ENCODE measurements at regions not wholly inside any gene's neighbourhood (a gene's known extent, or its start where the extent isn't known, plus 50 kb on each side); places are given as distances from the start of the nearest gene placed in this dataset.

DNA sequence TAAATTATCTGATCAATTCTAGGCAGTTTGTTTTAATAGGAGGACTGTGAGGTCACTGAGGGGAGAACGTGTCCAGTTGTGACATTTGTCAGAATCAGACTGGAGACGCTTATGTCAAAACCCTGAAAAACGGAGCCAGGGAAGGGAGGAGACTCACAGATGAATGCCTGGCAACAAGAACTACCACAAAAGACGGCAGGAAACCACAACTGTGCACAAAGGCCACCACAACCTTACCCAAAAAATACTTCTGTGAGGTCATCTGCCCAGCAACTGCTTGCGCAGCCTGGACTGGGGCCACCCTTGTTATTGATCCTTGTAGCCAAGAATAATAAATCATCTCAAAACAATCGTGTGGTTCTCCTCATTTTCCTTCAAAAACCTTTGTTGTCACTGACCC is 173.0 kb upstream of the ALKAL2 start:
- peak; percentile 77 for ATAC-seq (replicated peaks)
- Mint-ChIP-seq H3K4me3 (peak overlapping the region; percentile 37), H3K9me3 (no peaks in the 10 kb centered on the region), H3K27ac (peak overlapping the region; percentile 79), H3K4me1 (peaks cover 15% of the 10 kb centered on the region), H3K27me3 (peaks cover 38% of the 10 kb centered on the region), H3K36me3 (ENCODE audit: low read depth) (no peaks in the 10 kb centered on the region)

DNA sequence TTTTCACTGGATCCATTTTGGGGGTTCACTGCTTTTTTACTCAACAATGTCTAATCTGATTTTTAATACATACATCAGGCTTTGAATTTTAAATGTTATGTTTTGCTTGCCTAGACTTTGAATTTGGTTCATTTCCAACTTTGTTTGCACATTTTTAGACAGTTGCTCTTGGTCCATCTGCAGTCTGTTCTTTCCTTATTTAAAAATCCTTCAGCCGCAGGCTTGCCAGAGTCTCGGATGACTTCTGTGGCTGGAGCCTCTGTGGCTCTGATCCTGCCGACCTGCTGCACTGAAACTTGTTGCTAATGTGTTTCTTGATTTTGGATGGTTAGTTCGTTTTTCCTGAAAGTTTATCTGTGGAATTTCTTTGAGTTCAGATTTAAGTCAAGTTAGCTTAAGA is 172.0 kb upstream of the ALKAL2 start:
- Mint-ChIP-seq H3K27ac (no peak overlapping the region), H3K36me3 (ENCODE audit: low read depth) (no peaks in the 10 kb centered on the region), H3K27me3 (peaks cover 37% of the 10 kb centered on the region), H3K9me3 (no peaks in the 10 kb centered on the region), H3K4me1 (peaks cover 15% of the 10 kb centered on the region), H3K4me3 (peak overlapping the region; percentile 37)
- ATAC-seq (replicated peaks), result no peak

DNA sequence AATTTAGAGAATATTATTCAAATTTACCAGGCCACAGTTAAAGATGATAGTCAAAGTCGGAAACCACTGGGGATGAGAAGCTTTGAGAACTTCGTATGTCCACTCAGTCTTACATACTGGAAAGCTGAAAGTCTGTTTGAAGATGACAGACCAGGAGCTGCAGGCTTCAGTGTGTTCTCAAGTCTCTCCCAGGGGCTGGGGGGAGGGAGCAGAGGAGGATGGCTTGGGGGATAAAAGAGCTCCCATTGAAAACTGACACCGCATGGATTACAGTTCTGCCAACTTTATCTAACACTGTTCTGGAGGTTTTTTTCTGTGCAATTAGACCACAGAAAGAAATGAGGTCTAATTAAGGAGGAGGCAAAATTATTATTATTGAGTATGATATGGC is 170.5 kb upstream of the ALKAL2 start:
- Mint-ChIP-seq H3K4me3 (no peak overlapping the region), H3K27ac (peak overlapping the region; percentile 28), H3K4me1 (peaks cover 15% of the 10 kb centered on the region), H3K9me3 (no peaks in the 10 kb centered on the region), H3K27me3 (peaks cover 38% of the 10 kb centered on the region), H3K36me3 (ENCODE audit: low read depth) (no peaks in the 10 kb centered on the region)
- ATAC-seq (replicated peaks), result no peak

DNA sequence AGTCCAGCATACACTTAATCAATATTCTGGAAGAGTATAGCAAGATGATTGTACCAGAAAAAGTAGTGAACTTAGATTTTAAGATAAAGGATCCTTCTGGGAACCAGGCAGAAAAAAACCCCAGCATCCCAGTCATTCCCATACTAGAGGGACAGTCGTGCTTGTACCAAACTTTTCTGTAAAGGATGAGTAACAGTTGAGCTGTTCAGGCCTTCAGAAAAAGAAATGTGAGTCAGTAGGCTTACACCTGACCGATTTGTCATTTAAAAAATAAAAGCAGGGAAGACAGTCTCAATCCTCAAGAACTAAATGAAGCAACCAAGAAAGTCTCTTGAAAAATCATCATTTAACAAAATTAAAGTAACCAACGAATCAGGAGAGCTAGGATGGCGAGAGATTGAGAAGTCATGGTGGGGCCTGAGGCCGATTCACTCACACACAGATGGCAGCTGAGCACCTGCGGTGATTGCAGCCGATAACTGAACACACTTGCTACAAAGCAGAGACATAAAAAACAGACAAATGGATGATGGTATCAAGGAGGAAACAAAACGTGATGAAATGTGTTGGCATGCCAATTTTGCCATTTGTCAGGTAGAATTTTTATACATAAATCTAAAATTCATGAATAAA is 170.0 kb upstream of the ALKAL2 start:
- Mint-ChIP-seq H3K4me3 (no peak overlapping the region), H3K4me1 (peaks cover 15% of the 10 kb centered on the region), H3K9me3 (no peaks in the 10 kb centered on the region), H3K36me3 (ENCODE audit: low read depth) (no peaks in the 10 kb centered on the region), H3K27me3 (peaks cover 37% of the 10 kb centered on the region), H3K27ac (peak overlapping the region; percentile 28)
- ATAC-seq (replicated peaks), result peak; percentile 80

DNA sequence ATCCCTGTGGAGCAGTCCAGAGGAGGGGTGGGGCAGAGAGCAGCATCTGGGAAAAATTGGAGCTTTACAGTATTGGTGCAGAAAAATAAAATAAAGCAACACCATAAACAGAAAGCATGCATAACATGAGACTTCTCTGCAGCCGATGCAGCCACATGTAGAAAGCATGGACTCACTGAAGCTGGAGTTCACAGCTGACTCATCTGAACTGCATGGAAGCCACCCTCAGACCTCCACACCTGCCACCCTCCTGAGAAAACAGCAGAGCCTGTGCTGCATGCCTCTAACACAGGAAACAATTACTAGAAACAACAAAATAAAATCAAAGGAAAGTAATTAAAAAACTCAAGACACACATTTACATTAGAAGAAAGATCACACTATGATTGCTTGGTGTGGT is 169.4 kb upstream of the ALKAL2 start:
- no peak overlapping the region for H3K4me3 Mint-ChIP-seq
- H3K27me3 Mint-ChIP-seq, result peaks cover 37% of the 10 kb centered on the region
- H3K36me3 Mint-ChIP-seq (ENCODE audit: low read depth), result no peaks in the 10 kb centered on the region
- H3K27ac Mint-ChIP-seq, result no peak overlapping the region
- ATAC-seq (replicated peaks), result peak; percentile 15
- H3K4me1 Mint-ChIP-seq, result peaks cover 15% of the 10 kb centered on the region
- H3K9me3 Mint-ChIP-seq, result no peaks in the 10 kb centered on the region

DNA sequence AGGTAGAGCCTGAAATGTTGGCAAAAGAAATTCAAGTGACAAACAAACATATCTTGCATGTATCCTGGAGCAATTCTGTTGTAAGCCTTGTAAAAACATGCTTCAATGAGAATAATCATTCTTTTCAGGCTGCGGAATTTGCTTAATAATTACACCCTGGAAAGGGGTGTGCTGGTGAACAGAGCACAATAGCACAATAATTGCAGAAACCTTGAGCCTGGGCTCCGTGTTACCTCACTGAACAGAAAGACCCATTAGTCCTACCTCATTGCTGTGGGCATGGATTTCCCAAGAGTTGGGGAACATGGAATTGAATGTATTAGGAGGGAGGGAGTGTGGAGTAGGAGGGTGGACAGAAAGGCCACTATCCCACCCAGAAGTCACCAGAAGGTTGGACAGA is 168.0 kb upstream of the ALKAL2 start:
- H3K4me3 Mint-ChIP-seq, result no peak overlapping the region
- no peak overlapping the region for H3K27ac Mint-ChIP-seq
- peaks cover 38% of the 10 kb centered on the region for H3K27me3 Mint-ChIP-seq
- H3K9me3 Mint-ChIP-seq, result no peaks in the 10 kb centered on the region
- ATAC-seq (replicated peaks), result no peak
- peaks cover 9% of the 10 kb centered on the region for H3K4me1 Mint-ChIP-seq
- no peaks in the 10 kb centered on the region for H3K36me3 Mint-ChIP-seq (ENCODE audit: low read depth)

DNA sequence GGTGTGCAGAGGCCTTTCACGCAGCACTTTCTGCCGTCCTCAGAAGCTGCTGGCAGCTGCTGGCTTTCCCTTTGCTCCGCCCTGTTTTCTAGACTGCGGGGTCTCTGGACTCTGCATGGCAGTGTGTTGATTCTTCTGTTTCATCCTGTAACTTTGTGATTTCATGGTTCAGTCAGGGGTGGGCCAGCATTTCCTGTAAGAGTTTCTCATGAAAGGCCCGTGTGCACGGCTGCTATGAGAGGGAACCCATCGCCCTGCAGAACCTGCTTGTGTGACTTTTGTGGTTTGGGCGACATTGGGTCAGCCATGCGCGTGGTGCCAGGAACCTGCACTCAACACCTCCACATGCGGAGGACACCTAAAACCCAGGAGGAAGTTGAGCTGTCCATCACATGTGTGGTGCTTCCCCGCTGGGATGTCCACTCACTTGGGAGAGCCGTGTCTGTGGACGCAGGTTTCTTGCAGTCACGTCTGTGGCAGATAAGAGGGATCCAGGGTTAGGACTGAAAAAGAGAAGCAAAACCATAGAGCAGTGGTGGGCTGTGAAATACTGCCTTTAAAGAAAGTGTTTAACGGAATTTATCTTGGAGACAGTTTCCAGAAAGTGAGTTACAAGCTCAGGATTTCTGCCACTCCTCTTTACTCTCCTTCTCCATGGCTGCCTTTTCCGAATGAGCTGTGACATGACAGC is 167.3 kb upstream of the ALKAL2 start:
- Mint-ChIP-seq H3K27ac (no peak overlapping the region), H3K27me3 (peaks cover 37% of the 10 kb centered on the region), H3K4me3 (no peak overlapping the region), H3K9me3 (no peaks in the 10 kb centered on the region), H3K4me1 (peaks cover 4% of the 10 kb centered on the region), H3K36me3 (ENCODE audit: low read depth) (no peaks in the 10 kb centered on the region)
- ATAC-seq (replicated peaks), result no peak

DNA sequence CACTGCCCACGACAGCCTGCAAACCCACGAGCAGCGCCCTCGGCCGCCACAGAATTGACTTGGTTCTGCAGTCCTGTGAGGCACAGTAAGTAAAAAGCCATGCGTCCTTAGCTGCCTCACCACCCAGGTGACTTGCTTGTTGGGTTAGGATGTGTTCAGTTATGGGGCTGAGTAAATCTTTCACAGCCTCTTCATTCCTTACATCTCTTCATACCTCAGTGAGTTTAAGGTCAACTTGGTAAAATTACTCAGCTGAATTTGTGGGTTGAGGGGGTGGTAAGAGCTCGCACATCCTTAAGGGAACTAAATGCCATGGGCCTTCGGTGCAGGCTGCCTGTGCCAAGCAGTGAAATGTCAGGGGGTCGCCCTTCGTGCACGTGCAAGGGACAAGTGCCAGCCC is 165.2 kb upstream of the ALKAL2 start:
- Mint-ChIP-seq H3K36me3 (ENCODE audit: low read depth) (no peaks in the 10 kb centered on the region), H3K4me3 (no peak overlapping the region), H3K4me1 (peaks cover 4% of the 10 kb centered on the region), H3K9me3 (no peaks in the 10 kb centered on the region), H3K27me3 (peaks cover 27% of the 10 kb centered on the region), H3K27ac (no peak overlapping the region)
- ATAC-seq (replicated peaks), result peak; percentile 59

DNA sequence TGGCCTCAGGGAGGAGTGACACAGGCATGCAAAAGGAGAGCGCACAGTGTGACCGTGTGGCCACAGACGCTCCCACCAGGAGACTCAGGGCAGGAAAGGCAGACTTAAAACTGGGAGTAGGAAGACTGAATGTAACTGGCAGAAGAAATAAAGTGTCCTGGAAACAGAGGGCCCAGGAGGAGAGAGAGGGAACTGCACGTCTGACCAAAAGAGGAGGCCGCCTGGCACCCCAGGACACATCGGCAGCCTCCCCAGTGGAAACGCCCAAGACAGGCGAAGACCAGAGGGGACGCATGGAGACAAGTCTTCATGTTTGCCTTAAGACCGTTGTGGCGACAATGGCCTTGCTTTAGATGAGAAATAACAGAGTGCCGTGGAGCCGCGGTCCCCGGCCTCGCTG is 163.6 kb upstream of the ALKAL2 start:
- no peak overlapping the region for H3K27ac Mint-ChIP-seq
- H3K4me1 Mint-ChIP-seq, result no peaks in the 10 kb centered on the region
- ATAC-seq (replicated peaks), result no peak
- peaks cover 19% of the 10 kb centered on the region for H3K27me3 Mint-ChIP-seq
- H3K9me3 Mint-ChIP-seq, result no peaks in the 10 kb centered on the region
- H3K4me3 Mint-ChIP-seq, result no peak overlapping the region
- H3K36me3 Mint-ChIP-seq (ENCODE audit: low read depth), result no peaks in the 10 kb centered on the region

DNA sequence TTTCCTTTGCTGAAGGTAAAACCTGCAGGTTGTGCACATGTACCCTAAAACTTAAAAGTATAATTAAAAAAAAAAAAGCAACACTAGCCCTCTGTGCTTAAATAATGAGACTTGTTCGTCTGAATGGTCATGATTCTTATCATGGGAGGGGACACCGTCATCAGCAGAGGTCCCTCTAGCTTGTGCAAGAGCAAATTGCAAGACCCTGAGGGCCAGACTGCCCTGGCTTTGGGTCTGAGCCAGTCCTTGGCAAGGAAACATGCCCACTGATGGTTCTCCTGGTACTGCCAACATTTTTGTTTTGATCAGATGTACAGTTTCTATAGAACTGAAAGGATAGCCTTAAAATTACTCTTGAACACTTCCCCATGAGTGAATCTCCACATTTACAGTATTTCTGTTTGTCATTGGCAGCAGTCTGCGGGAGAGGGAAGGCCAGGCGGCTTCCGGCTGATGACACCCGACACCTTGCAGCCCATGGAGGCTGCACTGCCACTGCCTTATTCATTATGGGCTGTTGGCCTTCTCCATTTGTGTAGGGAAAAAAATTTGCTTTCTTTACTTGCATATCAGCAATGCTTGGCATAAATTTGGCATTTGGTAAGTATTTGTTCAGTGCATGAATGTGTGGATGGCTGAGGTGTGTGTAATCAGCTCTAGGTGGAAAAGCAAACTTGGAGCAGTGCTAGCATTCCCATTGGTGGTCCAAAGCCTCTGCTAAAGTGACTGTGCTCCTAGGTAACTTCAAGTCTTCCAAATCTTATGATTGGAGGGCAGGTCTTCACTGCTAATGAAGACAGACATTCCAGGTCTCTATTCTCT is 161.6 kb upstream of the ALKAL2 start:
- no peaks in the 10 kb centered on the region for H3K9me3 Mint-ChIP-seq
- no peak overlapping the region for H3K4me3 Mint-ChIP-seq
- ATAC-seq (replicated peaks), result no peak
- H3K36me3 Mint-ChIP-seq (ENCODE audit: low read depth), result no peaks in the 10 kb centered on the region
- no peaks in the 10 kb centered on the region for H3K4me1 Mint-ChIP-seq
- no peak overlapping the region for H3K27ac Mint-ChIP-seq
- peaks cover 10% of the 10 kb centered on the region for H3K27me3 Mint-ChIP-seq

DNA sequence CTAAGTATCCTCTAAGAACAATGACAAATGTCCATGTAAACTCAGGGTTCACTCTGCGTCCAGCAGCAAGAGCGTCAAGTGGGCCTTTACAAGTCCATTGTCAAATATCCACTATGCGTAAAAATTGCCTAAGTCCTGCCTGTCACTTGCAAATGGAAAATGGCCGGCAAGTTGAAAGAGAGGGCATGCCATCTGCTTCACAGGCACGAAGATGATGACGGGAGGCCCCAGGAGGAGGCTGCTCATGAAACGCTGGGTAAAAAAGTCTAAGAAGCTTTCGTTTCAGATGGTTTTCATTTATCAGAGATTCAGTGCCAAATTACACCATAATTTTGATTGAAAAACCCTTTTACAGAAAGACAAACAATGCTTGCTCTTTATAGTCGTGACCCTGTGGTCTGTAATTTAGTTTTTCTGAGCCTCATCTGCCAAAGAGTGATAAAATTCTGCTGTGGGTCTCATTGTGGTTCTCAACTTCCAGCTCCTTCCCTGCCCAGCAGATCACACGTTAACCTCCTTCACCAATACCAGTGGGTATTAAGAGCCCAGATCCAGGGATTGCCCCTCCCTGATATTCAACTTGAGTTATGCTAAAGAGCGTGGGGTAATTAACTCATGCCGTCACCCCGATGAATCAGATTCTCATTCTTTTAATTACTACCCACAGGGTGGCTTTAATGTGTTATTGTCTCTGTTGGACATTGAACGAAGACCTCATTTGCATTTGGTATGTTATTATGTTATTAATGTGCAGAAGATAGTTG is 160.2 kb upstream of the ALKAL2 start:
- no peak for ATAC-seq (replicated peaks)
- Mint-ChIP-seq H3K27ac (no peak overlapping the region), H3K27me3 (peaks cover 4% of the 10 kb centered on the region), H3K36me3 (ENCODE audit: low read depth) (no peaks in the 10 kb centered on the region), H3K9me3 (no peaks in the 10 kb centered on the region), H3K4me3 (no peak overlapping the region), H3K4me1 (no peaks in the 10 kb centered on the region)

DNA sequence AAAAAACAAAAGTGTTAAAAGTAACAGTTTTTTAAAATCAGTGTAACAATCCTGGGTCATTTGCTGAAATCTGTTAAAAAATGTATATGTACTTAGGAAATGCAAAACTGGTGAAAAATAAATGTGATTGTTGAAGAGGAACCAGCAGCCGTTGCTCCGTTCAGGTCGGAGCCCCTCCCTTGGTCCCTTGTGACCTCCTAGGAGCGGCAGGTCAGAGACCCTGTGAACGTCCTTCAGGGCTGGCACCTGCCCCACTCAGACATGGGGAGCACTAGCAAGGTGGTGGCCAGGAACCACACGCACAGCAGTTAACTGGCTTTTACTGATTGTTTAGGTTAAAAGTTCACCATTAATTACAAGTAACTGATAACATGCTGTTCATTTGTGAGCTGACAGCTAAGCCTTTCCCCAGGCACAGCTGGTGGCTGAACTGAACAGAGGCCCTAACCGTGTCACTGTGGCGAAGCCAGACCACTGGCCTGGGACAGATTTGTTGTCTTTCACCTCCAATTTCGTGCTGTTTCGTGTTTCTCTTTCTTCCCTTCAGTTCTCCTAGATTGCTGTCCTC is 159.2 kb upstream of the ALKAL2 start:
- Mint-ChIP-seq H3K4me1 (no peaks in the 10 kb centered on the region), H3K4me3 (no peak overlapping the region), H3K27ac (no peak overlapping the region), H3K9me3 (no peaks in the 10 kb centered on the region), H3K27me3 (peaks cover 4% of the 10 kb centered on the region), H3K36me3 (ENCODE audit: low read depth) (no peaks in the 10 kb centered on the region)
- no peak for ATAC-seq (replicated peaks)

DNA sequence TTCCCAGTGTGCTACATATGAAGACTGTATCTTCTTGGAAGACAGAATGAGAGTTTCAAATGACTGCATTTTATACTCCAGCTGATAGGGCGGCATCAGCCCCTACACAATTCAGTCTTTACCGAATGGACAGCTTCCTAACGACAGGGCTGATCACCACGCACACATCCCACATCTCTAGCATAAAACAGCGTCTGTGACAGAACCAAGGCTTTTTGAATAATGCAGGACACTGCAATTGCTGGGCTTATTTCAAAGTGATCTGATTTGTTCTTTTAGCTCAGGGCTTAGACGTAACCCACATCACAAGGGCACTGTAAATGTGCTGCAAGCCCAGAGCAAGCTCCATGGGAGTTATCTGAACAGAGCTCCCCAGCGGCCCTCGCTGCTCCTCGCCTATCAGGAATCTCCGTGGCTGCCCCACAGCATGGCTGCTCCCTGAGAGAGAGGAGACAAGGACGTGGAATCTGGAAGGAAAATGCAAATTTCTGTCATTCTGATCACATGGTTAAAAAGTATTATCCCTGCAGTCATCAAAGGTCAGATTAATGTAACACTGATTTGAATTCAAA is 158.5 kb upstream of the ALKAL2 start:
- ATAC-seq (replicated peaks), result no peak
- no peak overlapping the region for H3K27ac Mint-ChIP-seq
- no peaks in the 10 kb centered on the region for H3K4me1 Mint-ChIP-seq

DNA sequence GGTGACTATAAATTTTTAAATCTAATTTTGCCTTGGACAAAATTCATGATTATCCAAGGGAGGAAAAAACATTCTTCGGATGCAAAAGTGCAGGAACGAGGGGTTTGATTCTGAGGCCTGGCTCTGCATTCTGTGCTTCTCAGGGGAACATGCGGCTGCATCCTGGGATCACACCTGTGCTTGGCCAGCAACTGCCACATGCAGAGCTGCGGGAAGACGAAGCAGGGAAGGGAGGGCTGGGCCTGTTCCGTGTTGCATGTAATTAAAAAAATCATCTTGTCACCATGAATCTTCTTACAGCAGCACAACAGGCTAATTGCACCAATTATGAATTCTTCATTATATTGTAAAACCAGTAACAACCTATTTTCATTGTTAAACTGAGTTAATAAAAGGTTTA is 158.0 kb upstream of the ALKAL2 start:
- no peak for ATAC-seq (replicated peaks)
- Mint-ChIP-seq H3K4me1 (no peaks in the 10 kb centered on the region), H3K27ac (no peak overlapping the region), H3K4me3 (no peak overlapping the region), H3K9me3 (no peaks in the 10 kb centered on the region), H3K27me3 (no peaks in the 10 kb centered on the region), H3K36me3 (ENCODE audit: low read depth) (no peaks in the 10 kb centered on the region)

More for the DNA sequence above, 158.5 kb upstream of the ALKAL2 start:
- Mint-ChIP-seq H3K9me3 (no peaks in the 10 kb centered on the region), H3K4me3 (no peak overlapping the region), H3K36me3 (ENCODE audit: low read depth) (no peaks in the 10 kb centered on the region), H3K27me3 (peaks cover 2% of the 10 kb centered on the region)
